ENCODE measurements at regions not wholly inside any gene's neighbourhood (a gene's known extent, or its start where the extent isn't known, plus 50 kb on each side); places are given as distances from the start of the nearest gene placed in this dataset.

GRCh38 chr16:65319621-65320231 lies 197.9 kb upstream of the CDH11 start:
- TF ChIP-seq, protein P1, sequence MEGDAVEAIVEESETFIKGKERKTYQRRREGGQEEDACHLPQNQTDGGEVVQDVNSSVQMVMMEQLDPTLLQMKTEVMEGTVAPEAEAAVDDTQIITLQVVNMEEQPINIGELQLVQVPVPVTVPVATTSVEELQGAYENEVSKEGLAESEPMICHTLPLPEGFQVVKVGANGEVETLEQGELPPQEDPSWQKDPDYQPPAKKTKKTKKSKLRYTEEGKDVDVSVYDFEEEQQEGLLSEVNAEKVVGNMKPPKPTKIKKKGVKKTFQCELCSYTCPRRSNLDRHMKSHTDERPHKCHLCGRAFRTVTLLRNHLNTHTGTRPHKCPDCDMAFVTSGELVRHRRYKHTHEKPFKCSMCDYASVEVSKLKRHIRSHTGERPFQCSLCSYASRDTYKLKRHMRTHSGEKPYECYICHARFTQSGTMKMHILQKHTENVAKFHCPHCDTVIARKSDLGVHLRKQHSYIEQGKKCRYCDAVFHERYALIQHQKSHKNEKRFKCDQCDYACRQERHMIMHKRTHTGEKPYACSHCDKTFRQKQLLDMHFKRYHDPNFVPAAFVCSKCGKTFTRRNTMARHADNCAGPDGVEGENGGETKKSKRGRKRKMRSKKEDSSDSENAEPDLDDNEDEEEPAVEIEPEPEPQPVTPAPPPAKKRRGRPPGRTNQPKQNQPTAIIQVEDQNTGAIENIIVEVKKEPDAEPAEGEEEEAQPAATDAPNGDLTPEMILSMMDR (IDR thresholded peaks at IDR 0.05) = no peak
- no peak for TF ChIP-seq POLR2A (IDR thresholded peaks at IDR 0.05)

Measured in uterus (tissue), 2 donors.